NCI-H1436 treated with DMSO at 0.1 percent for 48 hours (cell line): ENCODE measurements at regions not wholly inside any gene's neighbourhood (a gene's known extent, or its start where the extent isn't known, plus 50 kb on each side); places are given as distances from the start of the nearest gene placed in this dataset.
"Not testable (repeated sequence)": the region's sequence is repeated elsewhere in the genome, so short reads cannot be mapped to it uniquely, and the experiment has no call there.

Experiments
- DNase-seq: peaks from one replicate; lab custom pipeline; 2025; lab: John Stamatoyannopoulos, UW

GRCh38 chr14:80055667-80056496 lies 155.4 kb downstream of the DIO2 start:
- DNase-seq, result no peak

GRCh38 chr14:80055226-80055625 lies 156.1 kb downstream of the DIO2 start:
- no peak for DNase-seq

- no peak for DNase-seq
Observed at GRCh38 chr14:80054020-80054419, 157.3 kb downstream of the DIO2 start.

- DNase-seq, result no peak
Observed at GRCh38 chr14:80049055-80049454, 162.2 kb downstream of the DIO2 start.

- no peak for DNase-seq
Observed at GRCh38 chr14:80047761-80048160, 163.5 kb downstream of the DIO2 start.

- no peak for DNase-seq
Observed at GRCh38 chr14:80037349-80037748, 174.0 kb downstream of the DIO2 start.

- DNase-seq, result no peak
Observed at GRCh38 chr14:80024417-80024816, 186.9 kb downstream of the DIO2 start.

- DNase-seq, result not testable (repeated sequence)
Observed at GRCh38 chr14:80018476-80018875, 192.8 kb downstream of the DIO2 start.

- DNase-seq, result no peak
Observed at GRCh38 chr14:80017795-80018194, 193.5 kb downstream of the DIO2 start.

GRCh38 chr14:80010245-80010644 lies 201.1 kb downstream of the DIO2 start:
- not testable (repeated sequence) for DNase-seq

GRCh38 chr14:80005561-80005960 lies 205.7 kb downstream of the DIO2 start:
- no peak for DNase-seq

GRCh38 chr14:80004871-80005270 lies 206.4 kb downstream of the DIO2 start:
- DNase-seq, result no peak

- no peak for DNase-seq
Observed at GRCh38 chr14:80003138-80003537, 208.2 kb downstream of the DIO2 start.

- DNase-seq, result no peak
Observed at GRCh38 chr14:79997509-79998208, 213.6 kb downstream of the DIO2 start.

GRCh38 chr14:79992407-79993198 lies 218.7 kb downstream of the DIO2 start:
- no peak for DNase-seq

- no peak for DNase-seq
Observed at GRCh38 chr14:79991866-79992265, 219.4 kb downstream of the DIO2 start.

- no peak for DNase-seq
Observed at GRCh38 chr14:79989990-79990389, 221.3 kb downstream of the DIO2 start.

GRCh38 chr14:79986251-79986650 lies 225.1 kb downstream of the DIO2 start:
- DNase-seq, result no peak

GRCh38 chr14:79972230-79972629 lies 239.1 kb downstream of the DIO2 start:
- DNase-seq, result no peak

GRCh38 chr14:79971330-79971729 lies 240.0 kb downstream of the DIO2 start:
- DNase-seq, result no peak

GRCh38 chr14:79967453-79967852 lies 243.9 kb downstream of the DIO2 start:
- DNase-seq, result no peak

GRCh38 chr14:79967001-79967400 lies 244.3 kb downstream of the DIO2 start:
- no peak for DNase-seq

GRCh38 chr14:79965896-79966295 lies 245.4 kb downstream of the DIO2 start:
- no peak for DNase-seq
